ENCODE measurements at regions not wholly inside any gene's neighbourhood (a gene's known extent, or its start where the extent isn't known, plus 50 kb on each side); places are given as distances from the start of the nearest gene placed in this dataset.
A peak's percentile ranks its signal among the peaks of the same experiment; 100 is the strongest.

GRCh38 chr1:239951511-239952140 lies 140.1 kb upstream of the FMN2 start:
- H3K56ac ChIP-seq (replicated peaks; ENCODE audit: insufficient read length, low read depth, low read length), result no peak overlapping the region
- TF ChIP-seq ATF3 (IDR thresholded peaks at IDR 0.05; ENCODE audit: insufficient read depth, low read depth, low read length) (no peak), GABPA (IDR thresholded peaks at IDR 0.05; ENCODE audit: borderline replicate concordance, insufficient read depth, low read length) (no peak), JUN (IDR thresholded peaks at IDR 0.05; ENCODE audit: low read depth, low read length) (no peak), CREB1 (IDR thresholded peaks at IDR 0.05) (no peak), CTCF (IDR thresholded peaks at IDR 0.05; ENCODE audit: control extremely low read depth in 1 of 3, insufficient read depth in 1 of 3, low read depth in 1 of 3, low read length in 3 of 3) (peak in 2 of 3 experiments; percentile 66 to 78; a peak in 3 of 4 replicates), SUZ12 (IDR thresholded peaks at IDR 0.05; ENCODE audit: low read length) (no peak), CHD1 (IDR thresholded peaks at IDR 0.05; ENCODE audit: low read depth, low read length) (no peak), NANOG (IDR thresholded peaks at IDR 0.05; ENCODE audit: insufficient read depth, low read depth, low read length, poor library complexity, severe bottlenecking) (no peak), SP1 (IDR thresholded peaks at IDR 0.05; ENCODE audit: low read depth, low read length) (no peak)

More at GRCh38 chr1:239951511-239952140, 140.1 kb upstream of the FMN2 start:
- H2BK12ac ChIP-seq (ENCODE audit: low read depth, low read length), result no peak overlapping the region
- H3K18ac ChIP-seq (ENCODE audit: extremely low read depth, low read length), result no peak overlapping the region
- H3K27me3 ChIP-seq (replicated peaks in 1 of 4; ENCODE audit: control insufficient read depth in 3 of 4, extremely low read depth in 1 of 4, insufficient read depth in 3 of 4, low read length in 3 of 4), result no peaks in the 10 kb centered on the region
- no peak overlapping the region for H3K23ac ChIP-seq (ENCODE audit: insufficient read length)
- no peaks in the 10 kb centered on the region for H3K4me1 ChIP-seq (replicated peaks in 1 of 4; ENCODE audit: control insufficient read depth in 3 of 4, insufficient read depth in 4 of 4, low read length in 3 of 4)
- no peaks in the 10 kb centered on the region for H3K79me2 ChIP-seq (ENCODE audit: control insufficient read depth in 1 of 2, insufficient read depth in 2 of 2, low read length in 2 of 2)
- H2AFZ ChIP-seq (ENCODE audit: low read length), result no peak overlapping the region
- 63% methylated on average over 3 of the region's 3 CpGs; no CpG with 5 or more reads in 1 of the 2 experiments for WGBS, 2 experiments (ENCODE audit: extremely low coverage in 1 of 2, insufficient coverage in 1 of 2, insufficient read length in 1 of 2, insufficient replicate concordance in 2 of 2, low coverage in 1 of 2, low lambda C conversion rate in 2 of 2, missing lambda C conversion rate in 1 of 2)
- no peak overlapping the region for H2AK5ac ChIP-seq (ENCODE audit: low read depth, low read length)
- no peak overlapping the region for H2BK5ac ChIP-seq (ENCODE audit: low read depth, low read length)
- no peak overlapping the region for H3K9ac ChIP-seq (replicated peaks in 1 of 4; ENCODE audit: extremely low read depth in 1 of 4, low read depth in 3 of 4, low read length in 3 of 4)
- DNase-seq (ENCODE audit: low read depth in 1 of 2, low spot score in 2 of 2) (peak in 1 of 2 experiments; percentile 72), FAIRE-seq (no peak)
- no peak overlapping the region for H4K5ac ChIP-seq (ENCODE audit: insufficient read length, low read depth, low read length)
- POLR2A ChIA-PET (ENCODE audit: partially characterized antibody), result interaction anchor here (0.8 kb wide), 1 partner anchor 12 kb away, joined by 3 read pairs; no protein-coding TSS in a partner anchor
- no peak overlapping the region for H4K91ac ChIP-seq (replicated peaks; ENCODE audit: insufficient read length, low read length)
- H3K4ac ChIP-seq (replicated peaks; ENCODE audit: insufficient read length, low read depth, low read length), result no peak overlapping the region
- no peak overlapping the region for H2BK20ac ChIP-seq (ENCODE audit: low read length)
- H3K79me1 ChIP-seq (ENCODE audit: low read depth, low read length), result no peaks in the 10 kb centered on the region
- CTCF ChIA-PET (ENCODE audit: partially characterized antibody), result interaction anchor here (0.5 to 6.7 kb wide), 32 partner anchors 10 to 1785 kb away, joined by 3 to 131 read pairs (median 4); no protein-coding TSS in a partner anchor
- no peak overlapping the region for H3K14ac ChIP-seq (ENCODE audit: insufficient read length)
- H2BK120ac ChIP-seq (replicated peaks; ENCODE audit: low read depth, low read length), result no peak overlapping the region
- no peak overlapping the region for H2BK15ac ChIP-seq (ENCODE audit: low read length)
- no peaks in the 10 kb centered on the region for H3K23me2 ChIP-seq (ENCODE audit: low read depth, low read length)
- H4K20me1 ChIP-seq (replicated peaks in 1 of 2; ENCODE audit: control insufficient read depth in 1 of 2, insufficient read depth in 2 of 2, low read length in 2 of 2), result no peaks in the 10 kb centered on the region
- no peaks in the 10 kb centered on the region for H3K36me3 ChIP-seq (ENCODE audit: control insufficient read depth in 2 of 4, insufficient read depth in 4 of 4, low read length in 3 of 4)
- no peak overlapping the region for H3K27ac ChIP-seq (ENCODE audit: low read depth, low read length)
- no peaks in the 10 kb centered on the region for H3K9me3 ChIP-seq (ENCODE audit: insufficient read depth in 2 of 2, low read depth in 1 of 2, low read length in 1 of 2)
- no peak overlapping the region for H4K8ac ChIP-seq (ENCODE audit: extremely low read depth, insufficient read depth, low read length)
- no peak overlapping the region for H3K4me3 ChIP-seq (ENCODE audit: extremely low read depth in 1 of 4, insufficient read depth in 2 of 4, low read depth in 3 of 4, low read length in 4 of 4)
- H3K4me2 ChIP-seq (ENCODE audit: insufficient read depth in 1 of 2, low read depth in 2 of 2, low read length in 2 of 2), result no peak overlapping the region

Measured in H1 (cell line).